Osteocyte (in vitro differentiated cells): ENCODE measurements at regions not wholly inside any gene's neighbourhood (a gene's known extent, or its start where the extent isn't known, plus 50 kb on each side); places are given as distances from the start of the nearest gene placed in this dataset.

ENCODE experiments used
- DNase-seq: peaks from one replicate; pipeline ENCODE4 v3.0.0; 2021; ENCODE audit warnings: mixed read lengths; ENCODE audit not compliant: unreplicated experiment; ENCODE audit errors: extremely low spot score
- H3K27ac Mint-ChIP-seq: one replicate; pipeline ENCODE4 v1.8.0; 2021; ENCODE audit warnings: mild to moderate bottlenecking, mixed read lengths; ENCODE audit not compliant: unreplicated experiment
- H3K27me3 Mint-ChIP-seq: one replicate; pipeline ENCODE4 v1.8.0; 2021; ENCODE audit warnings: mixed read lengths; ENCODE audit not compliant: unreplicated experiment
- H3K36me3 Mint-ChIP-seq: one replicate; pipeline ENCODE4 v1.8.0; 2021; ENCODE audit warnings: mixed read lengths; ENCODE audit not compliant: unreplicated experiment
- H3K4me1 Mint-ChIP-seq: one replicate; pipeline ENCODE4 v1.8.0; 2021; ENCODE audit warnings: mixed read lengths; ENCODE audit not compliant: unreplicated experiment
- H3K4me3 Mint-ChIP-seq: one replicate; pipeline ENCODE4 v1.8.0; 2021; ENCODE audit warnings: mild to moderate bottlenecking, moderate library complexity, mixed read lengths; ENCODE audit not compliant: unreplicated experiment
- H3K9me3 Mint-ChIP-seq: one replicate; pipeline ENCODE4 v1.8.0; 2021; ENCODE audit warnings: mixed read lengths; ENCODE audit not compliant: unreplicated experiment
- CTCF ChIP-seq: fragments of 200-600 bp; sonication (generic); IDR thresholded peaks from 2 replicates; pipeline ENCODE4 v1.5.0; 2021; ENCODE audit warnings: antibody characterized with exemption, mild to moderate bottlenecking, moderate library complexity

GRCh38 chr17:73976147-73976546, 227.3 kb upstream of the RPL38 start:
- H3K4me3 Mint-ChIP-seq = no peak overlapping the region
- no peak overlapping the region for H3K27ac Mint-ChIP-seq

GRCh38 chr17:73976676-73977521, 226.6 kb upstream of the RPL38 start:
- no peak for TF ChIP-seq CTCF
- no peak overlapping the region for H3K4me3 Mint-ChIP-seq
- no peaks in the 10 kb centered on the region for H3K9me3 Mint-ChIP-seq
- no peak overlapping the region for H3K27ac Mint-ChIP-seq
- no peaks in the 10 kb centered on the region for H3K4me1 Mint-ChIP-seq
- H3K36me3 Mint-ChIP-seq = no peaks in the 10 kb centered on the region
- DNase-seq = no peak
- H3K27me3 Mint-ChIP-seq = peaks cover 5% of the 10 kb centered on the region

More at GRCh38 chr17:73976147-73976546, 227.3 kb upstream of the RPL38 start:
- Mint-ChIP-seq H3K36me3 (no peaks in the 10 kb centered on the region), H3K27me3 (peaks cover 5% of the 10 kb centered on the region), H3K4me1 (no peaks in the 10 kb centered on the region), H3K9me3 (no peaks in the 10 kb centered on the region)
- TF ChIP-seq CTCF = no peak
- DNase-seq = no peak

GRCh38 chr17:73980517-73980916, 223.0 kb upstream of the RPL38 start:
- H3K4me3 Mint-ChIP-seq = no peak overlapping the region

GRCh38 chr17:73982871-73983270, 220.6 kb upstream of the RPL38 start:
- peaks cover 6% of the 10 kb centered on the region for H3K27me3 Mint-ChIP-seq
- H3K4me1 Mint-ChIP-seq = no peaks in the 10 kb centered on the region
- H3K27ac Mint-ChIP-seq = no peak overlapping the region
- no peak for TF ChIP-seq CTCF
- DNase-seq = no peak
- H3K36me3 Mint-ChIP-seq = no peaks in the 10 kb centered on the region
- no peak overlapping the region for H3K4me3 Mint-ChIP-seq
- no peaks in the 10 kb centered on the region for H3K9me3 Mint-ChIP-seq

More at GRCh38 chr17:73980517-73980916, 223.0 kb upstream of the RPL38 start:
- H3K9me3 Mint-ChIP-seq = no peaks in the 10 kb centered on the region
- H3K36me3 Mint-ChIP-seq = no peaks in the 10 kb centered on the region
- H3K4me1 Mint-ChIP-seq = no peaks in the 10 kb centered on the region
- TF ChIP-seq CTCF = no peak
- DNase-seq = no peak
- H3K27me3 Mint-ChIP-seq = peaks cover 8% of the 10 kb centered on the region
- H3K27ac Mint-ChIP-seq = no peak overlapping the region

- no peak overlapping the region for H3K27ac Mint-ChIP-seq
- H3K27me3 Mint-ChIP-seq = peaks cover 6% of the 10 kb centered on the region
- H3K4me3 Mint-ChIP-seq = no peak overlapping the region
- H3K4me1 Mint-ChIP-seq = no peaks in the 10 kb centered on the region
- DNase-seq = no peak
- TF ChIP-seq CTCF = no peak
- H3K9me3 Mint-ChIP-seq = no peaks in the 10 kb centered on the region
- no peaks in the 10 kb centered on the region for H3K36me3 Mint-ChIP-seq
These were observed 219.7 kb upstream of the RPL38 start for GRCh38 chr17:73983621-73984400.
